Progenitor cell of endocrine pancreas (in vitro differentiated cells): ENCODE measurements at regions not wholly inside any gene's neighbourhood (a gene's known extent, or its start where the extent isn't known, plus 50 kb on each side); places are given as distances from the start of the nearest gene placed in this dataset.

Experiments
- DNase-seq: peaks from one replicate; pipeline ENCODE4 v3.0.0; 2021; ENCODE audit warnings: low spot score; ENCODE audit not compliant: unreplicated experiment
- H3K27ac Mint-ChIP-seq: 2 replicates; pipeline ENCODE4 v1.8.0; 2021; ENCODE audit warnings: mild to moderate bottlenecking, moderate library complexity, mixed read lengths
- H3K27me3 Mint-ChIP-seq: 2 replicates; pipeline ENCODE4 v1.8.0; 2021; ENCODE audit warnings: mixed read lengths
- H3K36me3 Mint-ChIP-seq: 2 replicates; pipeline ENCODE4 v1.8.0; 2022; ENCODE audit warnings: mixed read lengths; ENCODE audit not compliant: insufficient read depth
- H3K4me1 Mint-ChIP-seq: 2 replicates; pipeline ENCODE4 v1.8.0; 2021; ENCODE audit warnings: low read depth, mixed read lengths
- H3K4me3 Mint-ChIP-seq: 2 replicates; pipeline ENCODE4 v1.8.0; 2021; ENCODE audit warnings: low read depth, mild to moderate bottlenecking, moderate library complexity, mixed read lengths
- H3K9me3 Mint-ChIP-seq: 2 replicates; pipeline ENCODE4 v1.8.0; 2021; ENCODE audit warnings: low read depth, mixed read lengths
- CTCF ChIP-seq: fragments of 200-600 bp; sonication (generic); IDR thresholded peaks from one replicate; pipeline ENCODE4 v1.5.0; 2021; ENCODE audit warnings: antibody characterized with exemption, mild to moderate bottlenecking; ENCODE audit not compliant: unreplicated experiment

- no peak for DNase-seq
- peaks cover 2% of the 10 kb centered on the region for H3K36me3 Mint-ChIP-seq
- peaks cover 2% of the 10 kb centered on the region for H3K4me1 Mint-ChIP-seq
- no peak for TF ChIP-seq CTCF
- H3K27ac Mint-ChIP-seq, result no peak overlapping the region
- no peak overlapping the region for H3K4me3 Mint-ChIP-seq
- no peaks in the 10 kb centered on the region for H3K27me3 Mint-ChIP-seq
- peaks cover 3% of the 10 kb centered on the region for H3K9me3 Mint-ChIP-seq
These were observed 86.8 kb upstream of the TFPI start for GRCh38 chr2:187640926-187641510.

GRCh38 chr2:187642498-187642897 lies 88.3 kb upstream of the TFPI start:
- no peaks in the 10 kb centered on the region for H3K4me1 Mint-ChIP-seq
- DNase-seq, result no peak
- H3K4me3 Mint-ChIP-seq, result no peak overlapping the region
- TF ChIP-seq CTCF, result no peak
- H3K36me3 Mint-ChIP-seq, result no peaks in the 10 kb centered on the region
- no peaks in the 10 kb centered on the region for H3K9me3 Mint-ChIP-seq
- no peak overlapping the region for H3K27ac Mint-ChIP-seq
- H3K27me3 Mint-ChIP-seq, result no peaks in the 10 kb centered on the region

- Mint-ChIP-seq H3K36me3 (no peaks in the 10 kb centered on the region), H3K9me3 (no peaks in the 10 kb centered on the region), H3K4me3 (no peak overlapping the region), H3K27ac (no peak overlapping the region), H3K4me1 (no peaks in the 10 kb centered on the region), H3K27me3 (no peaks in the 10 kb centered on the region)
- TF ChIP-seq CTCF, result no peak
- DNase-seq, result no peak
These were observed 90.3 kb upstream of the TFPI start for GRCh38 chr2:187644486-187644885.

GRCh38 chr2:187644981-187645380 lies 90.7 kb upstream of the TFPI start:
- no peaks in the 10 kb centered on the region for H3K27me3 Mint-ChIP-seq
- no peak overlapping the region for H3K4me3 Mint-ChIP-seq
- no peaks in the 10 kb centered on the region for H3K9me3 Mint-ChIP-seq
- H3K4me1 Mint-ChIP-seq, result no peaks in the 10 kb centered on the region
- H3K36me3 Mint-ChIP-seq, result no peaks in the 10 kb centered on the region
- no peak for TF ChIP-seq CTCF
- H3K27ac Mint-ChIP-seq, result no peak overlapping the region
- no peak for DNase-seq

GRCh38 chr2:187646556-187646955 lies 92.3 kb upstream of the TFPI start:
- Mint-ChIP-seq H3K4me3 (no peak overlapping the region), H3K36me3 (no peaks in the 10 kb centered on the region), H3K9me3 (no peaks in the 10 kb centered on the region), H3K4me1 (no peaks in the 10 kb centered on the region), H3K27ac (no peak overlapping the region), H3K27me3 (no peaks in the 10 kb centered on the region)
- TF ChIP-seq CTCF, result no peak
- no peak for DNase-seq
